HG02759 (cell line): ENCODE measurements at regions not wholly inside any gene's neighbourhood (a gene's known extent, or its start where the extent isn't known, plus 50 kb on each side); places are given as distances from the start of the nearest gene placed in this dataset.
"Not testable (repeated sequence)": the region's sequence is repeated elsewhere in the genome, so short reads cannot be mapped to it uniquely, and the experiment has no call there.

Experiments used
- ATAC-seq: cut with Tn5 transposase; IDR thresholded peaks from one replicate; pipeline ENCODE4 v1.9.1; 2021; ENCODE audit warnings: mild to moderate bottlenecking, moderate library complexity; ENCODE audit not compliant: unreplicated experiment

GRCh38 chr6:8821981-8822381, 386.6 kb upstream of the SLC35B3 start:
- ATAC-seq, result no peak

DNA sequence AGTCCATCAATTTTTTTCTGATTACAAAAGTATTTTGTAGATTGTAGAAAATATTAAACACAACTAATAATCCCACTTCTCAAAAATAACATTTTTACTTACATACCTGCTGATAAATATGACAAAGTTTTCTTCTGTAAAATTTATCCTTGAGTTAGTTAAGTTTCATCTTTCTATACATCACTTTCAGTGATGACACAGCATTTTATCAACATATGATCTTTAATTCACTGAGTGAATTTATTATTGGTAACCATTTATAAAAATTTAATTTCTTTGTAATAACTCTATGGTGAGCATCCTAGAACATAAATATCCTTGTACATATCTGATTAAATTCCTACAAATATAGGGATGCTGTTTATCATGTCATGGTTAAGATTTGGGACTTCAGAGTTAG, 385.0 kb upstream of the SLC35B3 start:
- ATAC-seq, result no peak

- no peak for ATAC-seq
Measured at GRCh38 chr6:8819446-8819845, 384.1 kb upstream of the SLC35B3 start.

GRCh38 chr6:8814440-8815000, 379.2 kb upstream of the SLC35B3 start:
- no peak for ATAC-seq

DNA sequence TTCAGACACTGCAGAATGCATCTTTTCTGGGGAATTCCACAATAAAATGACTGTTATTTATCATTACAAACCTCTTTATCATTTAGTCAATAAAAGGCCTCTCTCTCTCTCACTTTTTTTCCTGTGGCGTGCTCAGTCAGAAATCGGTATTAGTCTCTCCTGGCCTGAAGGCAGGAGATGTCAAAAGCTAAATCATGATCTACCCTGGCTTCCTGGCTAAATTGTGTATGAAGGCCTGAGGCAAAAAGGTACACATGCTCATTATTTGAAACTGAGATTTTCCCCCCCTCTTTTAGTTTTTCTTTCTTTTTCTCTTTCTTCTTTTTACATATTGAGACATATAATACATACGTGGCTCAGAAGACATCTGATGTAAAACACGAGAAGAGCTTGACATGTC, 375.0 kb upstream of the SLC35B3 start:
- ATAC-seq, result no peak

DNA sequence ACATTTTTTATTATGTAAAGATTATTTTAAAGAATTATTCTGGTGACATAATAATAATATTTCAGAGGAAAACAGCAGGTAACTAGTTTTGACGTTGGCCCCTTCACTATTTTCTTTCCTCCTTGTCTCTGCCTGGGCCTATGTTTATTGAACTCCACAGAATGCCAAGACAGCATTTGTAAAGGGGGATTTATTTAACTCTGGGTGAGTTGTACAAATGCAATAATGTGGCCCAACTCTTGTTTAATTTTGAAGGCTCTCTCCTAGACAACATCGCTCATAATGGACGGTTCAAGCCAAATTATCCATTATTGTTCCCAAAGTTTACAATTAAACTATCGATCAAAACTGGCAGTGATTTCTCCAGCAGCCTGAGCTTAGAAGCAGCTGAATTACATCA, 374.3 kb upstream of the SLC35B3 start:
- no peak for ATAC-seq

DNA sequence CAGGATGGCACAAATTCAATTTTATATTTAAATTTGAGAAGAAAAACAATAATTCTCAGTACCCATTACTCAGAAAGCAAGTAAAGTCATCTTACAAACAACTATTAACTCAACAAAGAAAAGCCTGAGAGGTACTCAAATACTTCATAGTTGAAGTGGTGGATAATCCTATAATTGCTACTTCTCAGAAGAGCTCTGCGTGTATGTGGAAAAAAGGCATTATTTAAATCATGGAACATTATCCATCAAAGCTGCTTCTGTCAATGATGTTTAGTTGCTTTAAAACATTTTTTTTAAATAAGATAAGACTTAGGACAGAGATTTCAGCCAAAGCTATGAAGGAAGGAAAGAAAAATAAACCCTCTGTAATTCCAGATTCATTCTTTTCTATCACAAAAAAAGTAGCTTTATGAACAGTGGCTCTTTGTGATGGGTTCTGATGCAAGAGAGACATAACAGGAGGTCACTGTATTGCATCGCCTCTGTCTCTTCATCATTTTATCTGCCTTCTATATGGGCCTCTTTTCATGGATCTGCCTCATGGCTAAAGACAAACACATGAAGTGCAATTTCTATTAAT, 367.9 kb upstream of the SLC35B3 start:
- ATAC-seq, result no peak

DNA sequence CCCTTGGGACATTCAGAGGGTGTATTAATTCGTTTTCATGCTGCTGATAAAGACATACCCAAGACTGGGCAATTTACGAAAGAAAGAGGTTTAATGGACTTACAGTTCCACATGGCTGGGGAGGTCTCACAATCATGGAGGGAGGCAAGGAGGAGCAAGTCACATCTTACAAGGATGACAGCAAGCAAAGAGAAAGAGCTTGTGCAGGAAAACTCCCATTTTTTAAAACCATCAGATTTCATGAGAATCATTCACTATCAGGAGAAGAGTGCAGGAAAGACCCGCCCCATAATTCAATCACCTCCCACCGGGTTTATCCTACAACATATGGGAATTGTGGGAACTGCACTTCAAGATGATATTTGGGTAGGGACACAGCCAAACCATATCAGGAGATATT, 367.1 kb upstream of the SLC35B3 start:
- not testable (repeated sequence) for ATAC-seq

- ATAC-seq, result no peak
Measured at GRCh38 chr6:8794420-8794819, 359.1 kb upstream of the SLC35B3 start.

- ATAC-seq, result no peak
Measured at GRCh38 chr6:8789878-8790277, 354.5 kb upstream of the SLC35B3 start.

- no peak for ATAC-seq
Measured at GRCh38 chr6:8785223-8785622, 349.9 kb upstream of the SLC35B3 start.

- ATAC-seq, result no peak
Measured at GRCh38 chr6:8783191-8783590, 347.8 kb upstream of the SLC35B3 start.

DNA sequence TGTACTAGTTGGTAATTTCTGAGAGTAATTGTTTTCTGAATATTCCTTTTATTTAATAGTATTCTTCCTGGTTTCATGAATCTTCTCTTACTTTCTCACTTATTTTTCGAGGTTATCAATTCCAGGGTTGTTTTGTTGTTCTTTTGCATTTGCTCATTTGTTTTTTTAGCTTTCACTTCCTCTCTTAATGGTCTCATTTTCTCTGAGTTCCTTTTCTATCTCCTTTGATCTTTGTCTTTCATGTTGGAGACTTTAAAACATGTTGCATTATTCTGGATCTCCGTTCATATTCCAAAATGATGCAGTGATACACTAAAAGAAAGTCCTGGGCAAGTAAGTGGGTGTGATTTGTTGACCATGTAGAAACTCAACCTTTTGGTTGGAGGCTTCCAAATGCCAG, 345.3 kb upstream of the SLC35B3 start:
- ATAC-seq, result no peak

GRCh38 chr6:8764733-8765132, 329.4 kb upstream of the SLC35B3 start:
- ATAC-seq, result no peak

GRCh38 chr6:8760951-8761350, 325.6 kb upstream of the SLC35B3 start:
- no peak for ATAC-seq

DNA sequence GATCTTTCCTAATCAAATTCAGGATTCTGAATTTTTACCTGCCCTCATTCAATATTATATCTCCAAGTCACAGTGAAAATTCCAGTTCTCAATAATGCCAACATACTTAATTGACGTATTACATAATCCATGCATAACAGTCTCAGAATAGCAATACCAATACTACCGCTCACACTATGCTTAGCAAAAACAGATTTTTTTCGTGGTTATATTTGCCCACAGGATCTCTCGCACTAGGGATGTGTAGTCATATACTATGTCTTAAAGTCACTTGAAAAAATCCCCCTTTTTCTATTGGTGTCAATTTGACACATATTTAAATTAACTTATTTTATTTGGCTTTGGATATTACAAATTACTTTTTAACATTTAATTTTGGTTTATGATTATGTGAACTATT, 323.1 kb upstream of the SLC35B3 start:
- ATAC-seq, result no peak

DNA sequence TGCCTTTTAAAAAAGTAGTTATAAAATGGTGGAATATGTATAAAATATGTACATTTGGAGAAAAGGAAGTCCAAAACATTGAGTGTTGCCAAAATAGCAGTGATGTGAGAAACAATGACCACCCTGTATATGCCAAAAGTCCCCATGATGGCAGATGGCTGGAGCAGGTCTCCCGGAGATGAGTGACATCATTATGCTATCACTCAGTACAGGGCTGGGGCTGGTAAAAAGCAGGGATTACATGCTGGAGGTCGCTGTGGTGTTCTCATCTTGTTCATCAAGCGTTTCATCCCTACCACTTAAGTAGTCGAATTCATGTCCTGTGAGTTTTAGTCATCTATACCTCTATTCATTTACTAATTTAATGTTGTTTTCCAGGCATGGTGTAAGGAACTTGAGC, 315.3 kb upstream of the SLC35B3 start:
- ATAC-seq, result no peak

DNA sequence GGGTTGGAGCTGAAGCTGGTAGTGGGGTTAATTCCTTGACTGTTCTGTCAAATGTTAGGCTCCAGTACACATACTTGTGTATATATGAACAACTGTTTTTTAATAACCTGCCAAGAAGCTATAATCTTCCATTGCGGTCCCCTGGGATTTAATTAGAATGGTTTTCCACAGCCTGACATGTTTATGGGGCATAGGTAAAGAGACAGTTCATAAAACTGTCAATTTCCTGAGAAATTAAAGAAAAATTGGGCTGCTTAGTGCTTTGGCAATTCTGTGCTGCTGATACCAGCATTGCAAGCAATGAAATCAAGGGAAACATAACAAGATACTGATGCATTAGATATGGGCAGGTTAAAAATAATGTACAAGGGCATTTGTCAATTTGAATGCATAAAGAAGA, 314.1 kb upstream of the SLC35B3 start:
- no peak for ATAC-seq

GRCh38 chr6:8743170-8743745, 307.9 kb upstream of the SLC35B3 start:
- peak; percentile 86 for ATAC-seq

DNA sequence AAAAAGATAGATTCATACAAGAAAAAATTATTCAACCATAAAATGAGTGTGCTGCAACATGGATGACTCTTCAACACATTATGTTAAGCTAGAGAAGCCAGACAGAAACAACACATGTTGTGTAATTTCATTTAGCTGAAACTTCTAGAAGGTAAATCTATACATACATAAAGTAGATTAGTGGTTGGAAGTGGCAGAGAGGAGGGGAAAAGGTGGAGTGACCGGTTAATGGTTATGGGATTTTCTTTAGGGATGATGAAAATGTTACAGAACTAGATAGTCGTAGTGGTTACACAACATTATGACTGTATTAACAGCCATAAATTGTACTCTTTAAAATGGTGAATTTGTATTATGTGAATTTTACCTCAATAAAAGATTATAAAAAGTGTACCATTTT, 304.1 kb upstream of the SLC35B3 start:
- no peak for ATAC-seq

DNA sequence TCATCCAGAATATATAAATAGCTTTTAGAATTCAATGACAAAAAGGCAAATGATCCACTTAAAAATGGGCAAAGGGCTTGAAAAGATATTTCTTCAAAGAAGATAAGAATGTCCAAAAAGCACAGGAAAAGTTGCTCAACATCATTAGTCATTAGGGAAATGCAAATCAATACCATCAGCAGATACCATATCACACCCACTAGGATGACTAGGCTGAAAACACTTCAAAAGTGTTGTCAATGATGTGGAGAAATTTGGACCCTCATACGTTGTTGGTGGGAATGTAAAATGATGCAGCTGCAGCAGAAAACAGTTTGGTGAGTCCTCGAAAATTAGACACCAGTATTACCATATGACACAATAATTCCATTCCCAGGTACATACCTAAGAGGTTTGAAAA, 303.6 kb upstream of the SLC35B3 start:
- ATAC-seq, result no peak

DNA sequence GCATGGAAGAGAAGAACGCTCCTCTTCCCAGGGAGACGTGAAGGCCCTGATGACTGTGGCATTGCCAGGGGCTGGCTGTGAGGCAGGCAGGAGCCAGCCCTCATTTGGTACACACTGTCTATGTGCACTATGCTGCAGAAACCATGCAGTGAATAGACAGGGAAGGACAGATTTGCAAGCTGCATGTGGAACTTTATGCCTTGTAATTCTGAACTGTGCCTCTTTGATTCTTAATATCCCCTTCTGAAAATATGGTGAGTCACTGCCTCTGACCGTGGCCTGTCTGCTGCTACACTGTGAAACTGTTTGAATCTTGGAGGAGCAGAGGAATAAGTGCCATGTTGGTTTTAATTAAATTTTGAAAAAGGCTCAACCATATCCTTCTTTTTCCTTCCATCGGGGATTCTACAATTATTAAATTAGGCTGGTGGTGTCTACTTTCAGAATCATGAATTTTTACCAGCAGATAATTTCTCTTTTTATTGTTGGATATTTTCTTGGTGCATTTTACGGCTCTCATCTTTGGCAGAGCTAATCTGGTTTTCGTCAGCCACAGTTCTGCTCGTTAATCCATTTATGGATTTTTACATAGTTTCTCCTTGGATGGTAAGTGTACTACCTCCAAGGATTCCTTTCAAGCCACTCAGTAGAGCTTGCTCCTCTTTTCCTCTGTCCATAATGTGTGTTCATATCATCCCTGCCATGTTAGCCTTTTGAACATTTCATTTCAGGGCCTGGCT, 301.0 kb upstream of the SLC35B3 start:
- ATAC-seq, result no peak
